Amniotic stem cell (primary cell): ENCODE measurements at regions not wholly inside any gene's neighbourhood (a gene's known extent, or its start where the extent isn't known, plus 50 kb on each side); places are given as distances from the start of the nearest gene placed in this dataset.
"Not testable (repeated sequence)": the region's sequence is repeated elsewhere in the genome, so short reads cannot be mapped to it uniquely, and the experiment has no call there.

ENCODE experiments used
- DNase-seq: peaks from one replicate; lab custom pipeline; 2025; lab: John Stamatoyannopoulos, UW

GRCh38 chr1:164433141-164433817 is 125.7 kb upstream of the PBX1 start:
- DNase-seq = no peak

GRCh38 chr1:164433818-164434170 is 125.2 kb upstream of the PBX1 start:
- no peak for DNase-seq

GRCh38 chr1:164440232-164440631 is 118.8 kb upstream of the PBX1 start:
- no peak for DNase-seq

- no peak for DNase-seq
These were observed 115.8 kb upstream of the PBX1 start for GRCh38 chr1:164443166-164443565.

- no peak for DNase-seq
These were observed 115.1 kb upstream of the PBX1 start for GRCh38 chr1:164443836-164444235.

- no peak for DNase-seq
These were observed 113.0 kb upstream of the PBX1 start for GRCh38 chr1:164446020-164446419.

GRCh38 chr1:164452549-164452948 is 106.4 kb upstream of the PBX1 start:
- DNase-seq = no peak

- DNase-seq = no peak
These were observed 102.7 kb upstream of the PBX1 start for GRCh38 chr1:164456272-164456671.

GRCh38 chr1:164459176-164459575 is 99.8 kb upstream of the PBX1 start:
- not testable (repeated sequence) for DNase-seq

- no peak for DNase-seq
These were observed 93.0 kb upstream of the PBX1 start for GRCh38 chr1:164466001-164466421.

GRCh38 chr1:164466429-164466828 is 92.6 kb upstream of the PBX1 start:
- DNase-seq = no peak

- no peak for DNase-seq
These were observed 88.0 kb upstream of the PBX1 start for GRCh38 chr1:164470996-164471395.

GRCh38 chr1:164472841-164473240 is 86.1 kb upstream of the PBX1 start:
- DNase-seq = no peak

- DNase-seq = no peak
These were observed 85.4 kb upstream of the PBX1 start for GRCh38 chr1:164473544-164473943.

GRCh38 chr1:164475834-164476233 is 83.2 kb upstream of the PBX1 start:
- DNase-seq = no peak

- DNase-seq = no peak
These were observed 81.6 kb upstream of the PBX1 start for GRCh38 chr1:164477343-164477742.

- no peak for DNase-seq
These were observed 79.7 kb upstream of the PBX1 start for GRCh38 chr1:164479242-164479641.

- DNase-seq = no peak
These were observed 78.6 kb upstream of the PBX1 start for GRCh38 chr1:164480285-164480907.

- DNase-seq = no peak
These were observed 63.1 kb upstream of the PBX1 start for GRCh38 chr1:164495905-164496304.

GRCh38 chr1:164498792-164499191 is 60.2 kb upstream of the PBX1 start:
- DNase-seq = no peak

- DNase-seq = no peak
These were observed 54.2 kb upstream of the PBX1 start for GRCh38 chr1:164504749-164505148.
